GM19372 (cell line): ENCODE measurements at regions not wholly inside any gene's neighbourhood (a gene's known extent, or its start where the extent isn't known, plus 50 kb on each side); places are given as distances from the start of the nearest gene placed in this dataset.
"Not testable (repeated sequence)": the region's sequence is repeated elsewhere in the genome, so short reads cannot be mapped to it uniquely, and the experiment has no call there.

ENCODE experiments used
- ATAC-seq: cut with Tn5 transposase; IDR thresholded peaks from one replicate; pipeline ENCODE4 v1.9.1; 2021; ENCODE audit warnings: mild to moderate bottlenecking, low read depth, moderate library complexity; ENCODE audit not compliant: unreplicated experiment

GRCh38 chrX:40880712-40881111, 145.4 kb upstream of the MED14 start:
- no peak for ATAC-seq

DNA sequence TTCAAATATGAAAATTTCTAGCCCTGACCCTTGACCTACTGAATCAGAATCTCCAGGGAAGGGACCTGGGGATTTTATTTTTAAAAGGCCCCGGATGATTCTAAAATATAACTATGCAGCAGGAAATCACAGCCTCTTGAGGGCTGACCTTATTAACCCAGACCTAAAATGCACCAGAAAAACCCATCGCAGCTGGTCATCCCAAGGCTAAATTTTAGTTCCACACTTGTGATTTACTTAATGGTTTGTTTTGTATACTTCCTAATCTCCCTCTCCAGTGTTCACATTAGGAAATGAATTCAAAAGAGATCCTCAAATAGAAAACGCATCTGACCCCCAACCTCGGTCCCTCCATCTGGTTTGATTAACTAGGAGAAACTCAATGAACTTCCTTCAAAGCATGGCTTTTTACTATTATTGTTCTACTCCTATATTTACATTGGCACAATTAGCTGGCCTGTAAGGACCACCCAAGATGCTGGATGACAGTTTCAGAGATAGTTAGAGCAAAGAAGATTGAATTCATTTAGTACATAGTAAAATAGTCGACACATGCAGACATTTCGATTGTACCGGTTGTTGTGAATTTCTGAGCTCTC, 147.8 kb upstream of the MED14 start:
- no peak for ATAC-seq

DNA sequence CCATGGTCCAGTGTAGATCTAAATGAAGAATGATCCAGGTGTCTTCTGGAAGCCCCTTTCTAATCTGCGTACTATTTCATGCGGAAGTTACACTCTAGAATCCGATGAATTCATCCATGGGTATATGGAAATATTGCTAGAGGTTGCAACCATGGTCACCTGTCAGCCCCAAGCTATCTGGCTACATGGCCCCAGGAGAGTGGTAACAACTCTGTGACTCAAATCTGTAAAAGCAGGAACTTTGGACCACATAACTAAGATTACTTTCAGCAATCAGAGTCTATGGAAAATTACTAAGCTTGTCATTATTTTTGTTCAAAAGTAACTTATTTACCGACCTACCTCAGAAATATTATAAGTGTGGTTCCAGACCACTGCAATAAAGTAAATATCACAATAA, 150.6 kb upstream of the MED14 start:
- no peak for ATAC-seq

GRCh38 chrX:40887476-40887875, 152.1 kb upstream of the MED14 start:
- ATAC-seq = no peak

DNA sequence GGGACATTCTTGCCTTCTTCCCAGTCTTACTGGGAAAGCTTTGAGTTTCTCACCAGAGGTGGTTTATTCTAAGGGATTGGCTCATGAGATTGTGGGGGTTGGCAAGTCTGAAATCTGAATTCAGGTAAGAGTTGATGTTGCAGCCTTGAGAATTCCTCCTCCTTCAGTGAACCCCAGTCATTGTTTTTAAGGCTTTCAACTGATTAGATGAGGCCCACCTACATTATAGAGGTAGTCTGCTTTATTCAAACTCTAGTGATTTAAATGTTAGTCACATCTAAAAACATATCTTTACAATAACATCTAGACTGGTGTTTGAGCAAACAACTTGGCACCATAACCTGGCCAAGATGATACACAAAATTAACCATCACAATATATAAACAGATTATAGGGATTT, 156.5 kb upstream of the MED14 start:
- no peak for ATAC-seq

DNA sequence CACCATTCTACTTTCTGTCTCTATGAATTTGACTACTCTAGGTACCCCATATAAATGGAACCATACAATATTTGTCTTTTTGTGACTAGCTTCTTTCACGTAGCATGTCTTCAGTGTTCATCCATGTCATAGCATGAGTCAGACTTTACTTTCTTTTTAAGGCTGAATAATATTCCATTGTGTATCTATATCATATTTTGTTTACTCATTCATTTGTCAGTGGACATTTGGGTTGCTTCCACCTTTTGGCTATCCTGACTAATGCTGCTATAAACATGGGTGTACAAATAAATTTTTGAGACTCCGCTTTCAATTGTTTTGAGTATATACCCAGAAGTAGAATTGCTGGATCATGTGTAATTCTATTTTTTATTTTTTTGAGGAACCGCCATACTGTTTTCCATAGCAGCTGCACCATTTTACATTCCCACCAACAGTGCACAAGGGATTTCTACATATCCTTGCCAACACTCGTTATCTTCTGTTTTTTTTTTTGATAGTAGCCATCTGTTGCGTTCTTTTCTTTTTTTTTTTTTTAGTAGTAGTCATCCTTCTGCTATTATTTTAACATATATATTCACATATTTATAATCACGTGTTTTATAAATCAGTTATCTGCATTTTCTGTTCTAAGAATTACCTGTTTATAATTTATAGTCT, 158.0 kb upstream of the MED14 start:
- no peak for ATAC-seq

GRCh38 chrX:40895246-40895645, 159.9 kb upstream of the MED14 start:
- no peak for ATAC-seq

DNA sequence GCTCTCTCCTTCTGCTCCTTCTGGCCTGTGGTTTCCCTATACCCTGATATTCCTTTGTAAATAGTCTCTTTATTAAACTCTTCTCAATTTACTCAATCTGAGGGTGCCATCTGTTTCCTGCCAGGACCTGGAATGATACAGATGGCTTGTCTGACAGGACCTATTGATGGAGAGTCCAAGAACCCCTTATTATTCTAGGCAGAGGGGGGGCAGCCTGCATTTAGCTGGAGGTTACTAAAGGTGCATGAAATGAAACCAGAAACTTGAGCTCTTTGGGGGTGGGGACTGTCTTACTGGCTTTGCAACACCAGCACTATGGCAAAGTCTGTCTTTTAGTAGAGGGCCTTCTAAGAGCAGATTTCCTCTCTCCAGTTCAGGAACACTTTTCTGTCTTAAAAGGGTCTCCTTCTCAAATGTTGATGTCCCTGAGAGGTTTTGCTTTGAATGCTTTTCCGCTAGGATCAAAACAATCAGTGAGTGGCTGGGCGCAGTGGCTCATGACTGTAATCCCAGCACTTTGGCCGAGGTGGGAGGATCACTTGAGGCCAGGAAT, 162.5 kb upstream of the MED14 start:
- ATAC-seq = no peak

GRCh38 chrX:40904739-40905138, 169.4 kb upstream of the MED14 start:
- ATAC-seq = not testable (repeated sequence)

GRCh38 chrX:40908026-40908425, 172.7 kb upstream of the MED14 start:
- ATAC-seq = no peak

- ATAC-seq = no peak
These were observed 173.6 kb upstream of the MED14 start for GRCh38 chrX:40908857-40909475.

DNA sequence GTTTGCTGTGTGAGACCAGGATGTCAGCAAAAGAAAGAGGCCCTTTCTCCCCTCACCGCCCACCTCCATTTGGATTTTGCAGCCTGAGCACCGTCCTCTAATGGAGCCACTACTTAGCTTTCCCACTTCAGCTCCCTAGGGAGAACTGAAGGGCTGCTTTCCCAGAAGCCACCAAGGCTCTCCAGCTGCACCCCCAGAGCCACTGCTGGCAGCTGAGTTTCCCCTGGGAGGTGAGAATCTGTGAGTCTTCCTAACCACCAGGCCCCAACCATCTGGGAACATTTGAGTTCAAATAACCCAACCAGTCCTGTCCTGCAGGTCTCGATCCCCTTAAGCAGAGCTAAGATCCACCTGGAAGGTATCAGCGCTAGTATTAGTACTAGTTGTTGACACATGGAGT, 173.1 kb upstream of the USP9X start:
- no peak for ATAC-seq

GRCh38 chrX:40912576-40912975, 172.7 kb upstream of the USP9X start:
- ATAC-seq = no peak

- no peak for ATAC-seq
These were observed 164.9 kb upstream of the USP9X start for GRCh38 chrX:40920351-40920750.

- no peak for ATAC-seq
These were observed 162.9 kb upstream of the USP9X start for GRCh38 chrX:40922307-40922706.

DNA sequence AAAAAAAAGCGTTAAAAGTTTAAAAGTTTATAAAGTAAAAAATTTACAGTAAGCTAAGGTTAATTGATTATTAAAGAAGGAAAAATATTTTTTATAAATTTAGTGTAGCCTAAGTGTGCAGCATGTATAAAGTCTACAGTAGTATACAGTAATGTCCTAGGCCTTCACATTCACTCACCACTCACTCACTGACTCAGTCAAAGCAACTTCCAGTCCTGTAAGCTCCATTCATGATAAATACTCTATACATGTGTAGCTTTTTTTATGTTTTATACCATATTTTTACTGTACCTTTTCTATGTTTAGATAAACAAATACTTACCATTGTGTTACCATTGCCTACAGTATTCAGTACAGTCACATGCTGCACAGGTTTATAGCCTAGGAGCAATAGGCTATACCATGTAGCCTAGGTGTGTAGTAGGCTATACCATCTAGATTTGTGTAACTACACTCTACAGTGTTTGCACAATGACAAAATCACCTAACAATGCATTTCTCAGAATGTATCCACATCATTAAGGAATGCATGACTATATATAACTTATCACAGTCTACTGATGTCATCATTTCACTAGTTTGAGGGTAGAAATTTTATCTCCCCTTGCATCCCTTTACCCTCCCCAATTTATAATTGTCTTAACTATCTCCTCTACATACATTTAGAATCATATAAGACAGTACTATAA, 158.4 kb upstream of the USP9X start:
- ATAC-seq = not testable (repeated sequence)

DNA sequence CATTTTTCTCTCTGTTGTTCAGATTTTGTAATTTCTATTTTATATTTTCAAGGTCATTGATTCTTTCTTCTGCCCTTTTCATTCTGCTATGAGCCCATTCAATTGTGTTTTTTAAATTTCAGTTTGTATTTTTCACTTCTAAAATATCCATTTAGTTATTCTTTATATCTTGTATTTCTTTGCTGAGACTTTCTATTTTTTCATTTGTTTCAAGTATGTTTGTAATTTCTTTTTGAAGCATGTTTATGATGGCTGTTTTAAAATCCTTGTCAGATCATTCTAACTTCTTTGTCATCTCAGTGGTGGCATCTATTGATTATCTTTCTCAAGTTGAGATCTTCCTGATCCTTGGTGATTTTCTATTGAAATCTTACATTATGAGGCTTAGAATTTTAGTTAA, 157.2 kb upstream of the USP9X start:
- ATAC-seq = no peak

GRCh38 chrX:40931921-40932320, 153.3 kb upstream of the USP9X start:
- ATAC-seq = no peak

- ATAC-seq = no peak
These were observed 152.0 kb upstream of the USP9X start for GRCh38 chrX:40933132-40933705.

DNA sequence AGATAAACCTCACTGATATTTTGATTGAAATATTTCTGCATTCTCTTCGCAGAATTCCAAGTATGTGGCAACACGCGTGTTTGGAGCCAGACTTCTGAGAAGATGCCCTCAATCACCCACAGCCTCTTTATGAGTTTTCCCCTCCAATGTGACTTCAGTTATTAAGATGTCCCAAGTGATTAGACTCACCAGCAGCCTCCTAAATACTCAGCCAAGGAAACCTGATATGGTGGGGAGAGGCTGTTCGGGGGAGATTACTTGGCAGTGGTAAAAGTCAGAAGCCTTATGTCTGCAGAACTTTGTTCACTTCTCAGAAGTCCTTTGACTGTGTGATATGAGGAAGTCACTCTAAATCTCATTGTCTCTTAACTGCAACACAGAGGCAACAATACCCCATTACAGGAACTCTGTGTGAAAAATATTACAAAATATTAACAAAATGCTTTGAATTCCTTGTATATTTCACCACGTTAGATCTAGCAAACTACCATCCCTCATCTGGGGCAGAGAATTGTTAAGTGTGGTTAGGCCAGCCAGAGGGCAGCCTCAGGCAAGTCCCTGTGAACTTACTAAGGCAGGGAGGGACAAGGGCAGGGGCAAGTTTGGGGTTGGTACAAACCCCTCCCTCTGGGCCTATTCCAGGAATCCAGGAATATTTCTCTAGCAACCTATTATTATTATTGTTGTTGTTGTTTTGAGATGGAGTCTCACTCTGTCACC, 151.4 kb upstream of the USP9X start:
- ATAC-seq = no peak
